ENCODE measurements at regions not wholly inside any gene's neighbourhood (a gene's known extent, or its start where the extent isn't known, plus 50 kb on each side); places are given as distances from the start of the nearest gene placed in this dataset.

DNA sequence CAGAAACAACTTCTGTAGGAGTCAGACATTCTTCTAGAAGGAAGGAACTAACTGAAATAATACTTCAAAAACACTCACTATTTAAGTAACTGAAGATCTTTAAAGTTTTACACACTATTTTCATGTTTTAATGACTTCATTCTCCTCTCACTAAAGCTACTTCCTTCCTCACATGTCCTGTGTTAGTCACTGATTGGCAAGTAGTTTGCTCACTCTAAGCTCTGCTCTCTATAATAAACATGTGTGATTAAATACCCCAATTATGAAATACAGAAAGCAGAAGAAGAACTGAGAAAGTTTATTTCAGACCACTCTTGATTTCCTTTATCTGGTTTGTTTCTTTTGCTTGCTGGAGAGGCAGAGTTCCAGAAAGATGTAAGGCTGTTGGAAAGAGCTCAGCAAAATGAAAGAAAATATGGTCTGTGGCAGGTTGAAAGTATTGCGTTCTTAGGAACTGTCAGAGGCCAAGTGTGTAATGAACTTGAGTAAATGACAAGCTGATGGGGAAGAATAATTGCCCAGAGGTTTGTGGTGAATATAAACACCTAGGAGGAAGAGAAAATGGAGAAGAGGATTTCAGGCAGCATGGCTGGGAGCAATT is 522.0 kb upstream of the SEL1L start:
- BruUV-seq (replicated peaks) = no TSS peak
- no peaks in the 10 kb centered on the region for H3K9me1 ChIP-seq (replicated peaks; ENCODE audit: control insufficient read depth, extremely low read depth, insufficient read depth, low read length)
- no peak overlapping the region for H3K4me2 ChIP-seq (ENCODE audit: insufficient read depth, low read length)
- no peak overlapping the region for H3K4me3 ChIP-seq (replicated peaks in 1 of 3; ENCODE audit: insufficient read depth in 1 of 3, low read depth in 1 of 3, low read length in 3 of 3)
- DNase-seq (ENCODE audit: low read depth, low spot score) (no peak), FAIRE-seq (no peak)
- POLR2A ChIA-PET = no interaction called here
- no peaks in the 10 kb centered on the region for H3K36me3 ChIP-seq (ENCODE audit: control insufficient read depth in 2 of 2, extremely low read depth in 1 of 2, insufficient read depth in 2 of 2, low read length in 2 of 2)
- no peaks in the 10 kb centered on the region for H3K27me3 ChIP-seq (ENCODE audit: control insufficient read depth in 2 of 2, insufficient read depth in 2 of 2, low read length in 2 of 2)
- intact Hi-C loops (cut with micrococcal nuclease) = no loop called here
- TF ChIP-seq POLR2AphosphoS5 (IDR thresholded peaks at IDR 0.05; ENCODE audit: insufficient read depth, low read depth, low read length) (no peak), JUN (IDR thresholded peaks at IDR 0.05; ENCODE audit: borderline replicate concordance, insufficient read depth, insufficient read length, low read depth) (no peak), POLR2A (IDR thresholded peaks at IDR 0.05; ENCODE audit: low read depth, low read length) (no peak)
- TF ChIP-seq, protein P1, sequence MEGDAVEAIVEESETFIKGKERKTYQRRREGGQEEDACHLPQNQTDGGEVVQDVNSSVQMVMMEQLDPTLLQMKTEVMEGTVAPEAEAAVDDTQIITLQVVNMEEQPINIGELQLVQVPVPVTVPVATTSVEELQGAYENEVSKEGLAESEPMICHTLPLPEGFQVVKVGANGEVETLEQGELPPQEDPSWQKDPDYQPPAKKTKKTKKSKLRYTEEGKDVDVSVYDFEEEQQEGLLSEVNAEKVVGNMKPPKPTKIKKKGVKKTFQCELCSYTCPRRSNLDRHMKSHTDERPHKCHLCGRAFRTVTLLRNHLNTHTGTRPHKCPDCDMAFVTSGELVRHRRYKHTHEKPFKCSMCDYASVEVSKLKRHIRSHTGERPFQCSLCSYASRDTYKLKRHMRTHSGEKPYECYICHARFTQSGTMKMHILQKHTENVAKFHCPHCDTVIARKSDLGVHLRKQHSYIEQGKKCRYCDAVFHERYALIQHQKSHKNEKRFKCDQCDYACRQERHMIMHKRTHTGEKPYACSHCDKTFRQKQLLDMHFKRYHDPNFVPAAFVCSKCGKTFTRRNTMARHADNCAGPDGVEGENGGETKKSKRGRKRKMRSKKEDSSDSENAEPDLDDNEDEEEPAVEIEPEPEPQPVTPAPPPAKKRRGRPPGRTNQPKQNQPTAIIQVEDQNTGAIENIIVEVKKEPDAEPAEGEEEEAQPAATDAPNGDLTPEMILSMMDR (IDR thresholded peaks at IDR 0.05; ENCODE audit: extremely low read depth in 1 of 2, insufficient read depth in 1 of 2, low read depth in 1 of 2, low read length in 2 of 2) = no peak
- no peak overlapping the region for H3K9ac ChIP-seq (replicated peaks; ENCODE audit: extremely low read depth, insufficient read depth, low read length)
- no peaks in the 10 kb centered on the region for H3K4me1 ChIP-seq (ENCODE audit: control insufficient read depth, extremely low read depth, insufficient read depth, low read length)
- H4K20me1 ChIP-seq (replicated peaks; ENCODE audit: control insufficient read depth, extremely low read depth, insufficient read depth, low read length) = no peaks in the 10 kb centered on the region
- H3K79me2 ChIP-seq (ENCODE audit: control insufficient read depth, insufficient read depth, low read length) = no peaks in the 10 kb centered on the region
- CTCF ChIA-PET = no interaction called here
- H3K9me3 ChIP-seq (replicated peaks; ENCODE audit: control insufficient read depth, insufficient read depth, low read length) = no peaks in the 10 kb centered on the region
- H3K27ac ChIP-seq (ENCODE audit: insufficient read depth, low read depth, low read length) = no peak overlapping the region
- dilution Hi-C loops (cut with MboI; ENCODE audit: extremely low pct_ligation_motif_present, low sequenced_read_pairs) = no loop called here
- no peak overlapping the region for H2AFZ ChIP-seq (ENCODE audit: low read depth, low read length)

DNA sequence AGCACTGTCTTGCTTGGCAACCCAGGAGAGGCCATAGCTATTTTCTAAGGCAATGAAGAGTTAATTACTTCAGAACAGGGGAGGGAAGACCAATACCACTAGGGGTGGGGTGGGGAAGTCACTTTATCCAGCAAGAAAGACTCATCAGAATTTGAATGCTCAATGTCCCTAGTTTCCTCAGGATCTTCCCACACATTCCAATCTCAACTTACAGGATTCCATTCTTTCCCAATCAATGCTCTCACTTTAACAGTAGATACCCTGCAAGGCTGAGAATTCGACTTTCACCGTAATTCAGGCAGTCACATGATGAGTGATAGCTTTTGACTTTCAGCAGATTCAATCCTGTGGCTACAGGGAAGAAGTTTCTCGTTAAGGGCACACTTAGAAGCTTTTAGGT is 526.6 kb upstream of the SEL1L start:
- H3K9me3 ChIP-seq (replicated peaks; ENCODE audit: control insufficient read depth, insufficient read depth, low read length) = no peaks in the 10 kb centered on the region
- TF ChIP-seq JUN (IDR thresholded peaks at IDR 0.05; ENCODE audit: borderline replicate concordance, insufficient read depth, insufficient read length, low read depth) (no peak), POLR2A (IDR thresholded peaks at IDR 0.05; ENCODE audit: low read depth, low read length) (no peak), GATA2 (IDR thresholded peaks at IDR 0.05; ENCODE audit: insufficient read depth, insufficient read length, low read depth, low read length) (no peak), MYC (IDR thresholded peaks at IDR 0.05; ENCODE audit: low read depth, low read length) (no peak), FOS (IDR thresholded peaks at IDR 0.05; ENCODE audit: borderline replicate concordance, insufficient read depth, low read length) (no peak), EZH2 (IDR thresholded peaks at IDR 0.05; ENCODE audit: borderline replicate concordance, low read depth, low read length, severe bottlenecking) (no peak), POLR2AphosphoS5 (IDR thresholded peaks at IDR 0.05; ENCODE audit: insufficient read depth, low read depth, low read length) (no peak)
- TF ChIP-seq, protein P1 (IDR thresholded peaks at IDR 0.05; ENCODE audit: extremely low read depth in 1 of 2, insufficient read depth in 1 of 2, low read depth in 1 of 2, low read length in 2 of 2) = no peak
- TF ChIP-seq, protein P2, sequence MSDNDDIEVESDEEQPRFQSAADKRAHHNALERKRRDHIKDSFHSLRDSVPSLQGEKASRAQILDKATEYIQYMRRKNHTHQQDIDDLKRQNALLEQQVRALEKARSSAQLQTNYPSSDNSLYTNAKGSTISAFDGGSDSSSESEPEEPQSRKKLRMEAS (IDR thresholded peaks at IDR 0.05; ENCODE audit: insufficient read depth, insufficient read length) = no peak
- H3K4me1 ChIP-seq (ENCODE audit: control insufficient read depth, extremely low read depth, insufficient read depth, low read length) = no peaks in the 10 kb centered on the region
- DNase-seq (ENCODE audit: low read depth, low spot score) = no peak
- dilution Hi-C loops (cut with MboI; ENCODE audit: extremely low pct_ligation_motif_present, low sequenced_read_pairs) (no loop called here), intact Hi-C loops (cut with micrococcal nuclease) (no loop called here)
- BruUV-seq (replicated peaks) = no TSS peak
- H3K4me3 ChIP-seq (replicated peaks in 1 of 3; ENCODE audit: insufficient read depth in 1 of 3, low read depth in 1 of 3, low read length in 3 of 3) = no peak overlapping the region
- no peak overlapping the region for H3K4me2 ChIP-seq (ENCODE audit: insufficient read depth, low read length)
- H3K27ac ChIP-seq (ENCODE audit: insufficient read depth, low read depth, low read length) = no peak overlapping the region
- no peaks in the 10 kb centered on the region for H3K36me3 ChIP-seq (ENCODE audit: control insufficient read depth in 2 of 2, extremely low read depth in 1 of 2, insufficient read depth in 2 of 2, low read length in 2 of 2)
- no peaks in the 10 kb centered on the region for H3K79me2 ChIP-seq (ENCODE audit: control insufficient read depth, insufficient read depth, low read length)
- H3K9me1 ChIP-seq (replicated peaks; ENCODE audit: control insufficient read depth, extremely low read depth, insufficient read depth, low read length) = no peaks in the 10 kb centered on the region
- H4K20me1 ChIP-seq (replicated peaks; ENCODE audit: control insufficient read depth, extremely low read depth, insufficient read depth, low read length) = no peaks in the 10 kb centered on the region
- no peaks in the 10 kb centered on the region for H3K27me3 ChIP-seq (ENCODE audit: control insufficient read depth in 2 of 2, insufficient read depth in 2 of 2, low read length in 2 of 2)
- ChIA-PET CTCF (no interaction called here), POLR2A (no interaction called here)
- no peak overlapping the region for H3K9ac ChIP-seq (replicated peaks; ENCODE audit: extremely low read depth, insufficient read depth, low read length)
- no peak overlapping the region for H2AFZ ChIP-seq (ENCODE audit: low read depth, low read length)
- no peak for FAIRE-seq
